G401 (cell line): ENCODE measurements at regions not wholly inside any gene's neighbourhood (a gene's known extent, or its start where the extent isn't known, plus 50 kb on each side); places are given as distances from the start of the nearest gene placed in this dataset.
"Not testable (repeated sequence)": the region's sequence is repeated elsewhere in the genome, so short reads cannot be mapped to it uniquely, and the experiment has no call there.

Experiments
- DNase-seq: peaks from one replicate; pipeline ENCODE4 v3.0.0-alpha.2; 2015; ENCODE audit warnings: low spot score
- in situ Hi-C: cut with HindIII; loops from 2 replicates; pipeline ENCODE4 v1.10.0; 2016; ENCODE audit warnings: low sequenced_read_pairs, mixed read lengths

DNA sequence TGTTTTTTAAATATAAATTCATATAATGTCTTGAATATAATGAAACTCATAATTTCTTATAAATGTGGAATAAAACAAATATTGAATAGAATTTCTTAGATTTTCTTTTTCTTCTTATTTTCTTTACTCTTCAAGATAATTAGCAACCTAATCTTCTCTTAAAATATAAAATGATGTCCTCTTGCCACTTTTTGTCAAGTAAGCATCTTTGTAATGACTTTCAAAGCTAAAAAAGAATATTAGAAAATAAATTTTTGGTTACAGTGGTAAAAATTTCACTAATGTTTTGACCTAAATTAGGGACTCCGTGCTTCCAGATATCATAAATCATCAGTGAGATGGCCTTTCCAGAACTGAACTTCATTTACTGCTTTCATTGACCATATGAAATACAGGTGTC, 846.4 kb downstream of the FRK start:
- in situ Hi-C loops = no loop called here
- DNase-seq = no peak

DNA sequence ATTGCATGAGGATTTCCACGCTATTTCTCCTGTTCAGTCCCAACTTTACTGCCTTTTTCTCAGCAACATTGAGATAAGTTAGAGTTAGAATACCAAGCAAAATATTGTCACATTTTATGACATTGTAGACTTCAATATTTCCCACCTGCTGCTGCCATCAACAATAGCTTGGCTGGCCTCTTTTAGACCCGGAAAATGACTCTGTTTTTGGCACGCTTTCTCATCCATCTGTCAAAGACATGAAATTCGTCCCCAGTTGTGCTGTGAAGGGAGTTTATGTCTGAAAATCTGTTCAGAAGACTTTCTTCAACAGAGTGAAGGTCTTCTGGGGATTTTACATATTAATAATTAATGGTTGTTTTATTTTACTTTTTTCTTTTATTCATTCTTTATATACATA, 857.3 kb downstream of the FRK start:
- no peak for DNase-seq
- in situ Hi-C loops = no loop called here

DNA sequence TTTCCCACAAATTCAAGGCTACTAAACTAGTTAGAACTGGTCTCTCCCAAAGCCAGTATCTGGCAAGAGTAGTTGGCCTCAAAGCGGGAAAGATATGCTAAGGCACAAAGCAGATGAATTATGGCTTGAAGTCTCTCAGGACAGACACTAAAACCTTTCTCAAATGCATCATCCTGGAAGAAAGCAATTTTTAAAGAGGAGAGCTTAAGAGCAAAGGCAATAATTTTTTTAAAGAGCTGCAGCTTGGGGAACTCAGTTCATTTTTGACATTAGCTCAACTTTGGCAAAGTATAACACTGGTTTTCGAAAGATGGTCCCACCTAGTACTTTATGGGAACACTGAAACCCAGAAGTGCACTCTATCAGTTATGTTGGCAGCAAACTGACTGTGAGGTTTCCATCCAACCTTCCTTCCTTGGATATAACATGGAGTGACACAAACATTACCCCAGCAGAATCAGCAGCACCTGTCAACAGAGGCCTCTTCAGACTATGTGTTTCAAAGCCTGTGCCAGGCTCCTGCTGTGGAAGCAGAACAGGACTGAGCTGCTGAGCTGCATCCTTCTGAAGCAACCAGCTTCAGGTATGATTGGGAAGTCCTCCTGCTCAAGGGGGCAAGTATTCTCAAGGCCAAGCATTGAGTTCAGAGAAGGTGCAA, 852.3 kb upstream of the HS3ST5 start:
- in situ Hi-C loops = no loop called here
- DNase-seq = no peak

DNA sequence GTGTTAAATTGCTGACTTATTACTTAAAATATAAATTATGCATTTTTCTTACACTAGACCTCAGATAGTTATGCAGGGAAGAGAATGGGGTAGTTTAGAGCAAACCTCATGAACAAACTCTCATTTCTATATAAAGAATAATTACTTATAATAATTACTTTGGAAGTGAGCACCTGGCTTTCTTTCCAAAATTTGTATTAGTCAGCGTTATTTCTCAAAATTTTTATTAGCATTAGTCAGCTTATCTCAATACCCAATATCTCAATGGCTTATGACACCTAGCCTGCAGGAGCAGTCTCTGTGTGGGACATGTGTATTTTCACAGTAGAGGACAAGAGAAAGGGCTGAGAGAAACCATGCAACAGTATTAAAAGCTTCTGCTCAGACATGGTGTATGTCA, 849.2 kb upstream of the HS3ST5 start:
- DNase-seq = no peak
- in situ Hi-C loops = no loop called here

DNA sequence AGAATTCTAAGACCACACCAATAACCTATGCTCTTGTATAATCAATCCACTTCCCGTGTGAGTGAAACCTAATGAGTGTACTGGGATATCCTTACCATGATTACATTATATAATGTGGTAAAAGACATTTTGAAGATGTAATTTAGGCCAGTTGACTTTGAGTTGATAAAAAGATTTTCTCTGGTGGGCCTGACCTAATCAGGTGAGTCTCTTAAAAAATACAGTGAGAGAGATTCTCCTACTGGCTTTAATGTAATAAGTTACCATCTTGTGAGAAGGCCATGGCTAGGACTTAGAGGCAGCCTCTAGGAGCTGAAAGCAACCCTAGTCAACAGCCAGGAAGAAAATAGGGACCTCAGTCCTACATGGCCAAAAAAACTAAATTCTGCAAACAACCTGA, 847.7 kb upstream of the HS3ST5 start:
- DNase-seq = no peak
- in situ Hi-C loops = no loop called here

DNA sequence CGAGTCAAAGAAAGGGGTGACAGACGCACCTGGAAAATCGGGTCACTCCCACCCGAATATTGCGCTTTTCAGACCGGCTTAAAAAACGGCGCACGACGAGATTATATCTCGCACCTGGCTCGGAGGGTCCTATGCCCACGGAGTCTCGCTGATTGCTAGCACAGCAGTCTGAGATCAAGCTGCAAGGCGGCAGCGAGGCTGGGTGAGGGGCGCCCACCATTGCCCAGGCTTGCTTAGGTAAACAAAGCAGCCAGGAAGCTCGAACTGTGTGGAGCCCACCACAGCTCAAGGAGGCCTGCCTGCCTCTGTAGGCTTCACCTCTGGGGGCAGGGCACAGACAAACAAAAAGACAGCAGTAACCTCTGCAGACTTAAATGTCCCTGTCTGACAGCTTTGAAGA, 832.6 kb upstream of the HS3ST5 start:
- DNase-seq, in situ Hi-C loops: not testable (repeated sequence)

DNA sequence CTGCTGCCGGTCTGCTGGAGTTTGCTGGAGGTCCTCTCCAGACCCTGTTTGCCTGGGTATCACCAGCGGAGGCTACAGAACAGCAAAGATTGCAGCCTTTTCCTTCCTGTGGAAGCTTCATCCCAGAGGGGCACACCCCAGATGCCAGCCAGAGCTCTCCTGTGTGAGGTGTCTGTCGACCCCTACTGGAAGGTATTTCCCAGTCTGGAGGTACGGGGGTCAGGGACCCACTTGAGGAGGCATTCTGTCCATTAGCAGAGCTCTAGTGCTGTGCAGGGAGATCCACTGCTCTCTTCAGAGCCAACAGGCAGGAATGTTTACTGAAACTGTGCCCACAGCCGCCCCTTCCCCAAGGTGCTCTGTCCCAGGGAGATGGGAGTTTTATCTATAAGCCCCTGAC, 823.1 kb upstream of the HS3ST5 start:
- DNase-seq, in situ Hi-C loops: not testable (repeated sequence)

DNA sequence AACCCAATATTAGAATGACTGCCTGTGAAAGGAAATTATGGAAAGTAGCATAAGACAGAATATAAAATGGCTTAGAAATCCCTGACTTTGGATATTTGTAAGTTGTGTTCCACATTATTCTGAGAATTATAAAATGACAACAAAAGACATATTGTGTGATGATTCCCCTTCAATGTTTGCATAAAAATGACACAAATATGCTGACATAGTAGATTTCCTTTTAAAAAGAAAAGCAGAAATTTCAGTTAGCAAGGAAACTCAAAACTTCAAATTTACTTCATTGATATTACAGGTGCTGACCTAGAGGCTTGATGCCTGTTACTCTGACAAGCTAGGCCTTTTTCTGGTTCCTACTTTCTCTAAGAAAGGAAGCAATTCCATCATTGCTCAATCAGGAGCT, 816.9 kb upstream of the HS3ST5 start:
- in situ Hi-C loops = no loop called here
- DNase-seq = no peak

DNA sequence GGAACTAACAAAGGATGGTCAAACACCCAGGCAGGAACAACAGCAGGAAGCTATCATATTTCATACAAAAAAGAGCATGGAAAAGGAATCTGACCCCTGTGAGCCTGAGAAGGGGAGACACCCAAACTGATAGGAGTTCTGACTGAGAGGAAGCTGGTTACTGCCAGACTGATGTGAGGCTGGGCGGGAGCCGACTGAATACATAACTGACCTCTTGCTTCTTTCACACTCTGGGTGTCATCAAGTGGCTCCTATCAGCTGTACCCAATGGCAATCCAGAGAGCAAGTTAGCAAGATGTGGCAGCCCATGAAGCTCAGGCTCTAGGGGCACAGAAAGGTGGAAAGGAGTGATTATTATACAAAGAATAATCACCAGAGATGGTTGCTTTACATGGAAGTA, 795.1 kb upstream of the HS3ST5 start:
- in situ Hi-C loops = no loop called here
- no peak for DNase-seq

DNA sequence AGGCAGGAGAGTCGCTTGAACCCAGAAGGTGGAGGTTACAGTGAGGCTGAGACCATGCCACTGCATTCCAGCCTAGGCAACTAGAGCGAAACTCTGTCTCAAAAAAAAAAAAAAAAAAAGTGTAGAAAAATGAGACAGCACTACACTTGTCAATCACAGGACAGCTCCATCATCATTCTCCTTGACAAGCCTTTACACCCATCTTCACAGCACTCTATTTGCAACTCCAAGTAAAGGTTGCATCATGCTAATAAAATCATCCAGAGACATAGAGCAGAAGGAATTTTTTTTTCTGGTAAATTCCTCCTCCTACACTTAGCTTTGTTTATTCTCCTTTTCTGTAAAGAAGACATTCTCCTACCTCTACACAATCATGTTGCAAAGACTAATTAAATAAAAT, 791.0 kb upstream of the HS3ST5 start:
- no peak for DNase-seq
- in situ Hi-C loops = no loop called here

DNA sequence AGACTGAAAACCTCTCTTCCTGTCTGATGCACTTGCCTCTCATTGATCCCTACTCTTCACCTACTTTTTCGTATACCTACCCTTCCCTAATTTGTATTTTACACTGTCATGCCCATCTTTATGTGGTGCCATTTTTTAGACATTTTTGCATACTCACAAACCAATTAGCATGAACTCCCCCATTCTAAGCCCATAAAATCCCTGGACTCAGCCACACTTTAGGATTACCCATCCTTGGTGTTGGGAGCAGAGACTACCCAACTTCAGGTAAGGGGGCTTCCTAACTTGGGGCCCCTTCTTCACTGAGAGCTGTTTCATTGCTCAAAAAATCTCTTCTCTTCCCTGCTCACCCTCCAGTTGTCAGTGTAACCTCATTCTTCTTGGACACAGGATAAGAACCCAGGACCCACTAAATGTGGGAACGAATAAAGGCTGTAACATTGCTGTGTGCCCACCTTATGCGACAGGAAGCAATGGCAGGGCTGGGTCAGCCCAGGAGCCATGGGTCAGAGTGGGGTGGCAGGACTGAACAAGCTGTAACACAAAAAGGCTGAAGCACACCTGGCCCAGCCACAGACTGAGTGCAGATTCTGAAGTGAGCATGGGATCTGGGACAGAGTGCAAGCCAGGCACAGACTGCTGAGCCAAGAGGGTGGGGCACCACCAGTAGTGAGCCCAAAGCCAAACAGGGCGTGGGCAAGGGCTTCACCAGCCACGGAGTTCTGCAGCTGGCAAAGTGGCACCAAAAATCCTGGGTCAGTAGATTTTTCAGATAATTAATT, 789.1 kb upstream of the HS3ST5 start:
- no peak for DNase-seq
- in situ Hi-C loops = no loop called here

DNA sequence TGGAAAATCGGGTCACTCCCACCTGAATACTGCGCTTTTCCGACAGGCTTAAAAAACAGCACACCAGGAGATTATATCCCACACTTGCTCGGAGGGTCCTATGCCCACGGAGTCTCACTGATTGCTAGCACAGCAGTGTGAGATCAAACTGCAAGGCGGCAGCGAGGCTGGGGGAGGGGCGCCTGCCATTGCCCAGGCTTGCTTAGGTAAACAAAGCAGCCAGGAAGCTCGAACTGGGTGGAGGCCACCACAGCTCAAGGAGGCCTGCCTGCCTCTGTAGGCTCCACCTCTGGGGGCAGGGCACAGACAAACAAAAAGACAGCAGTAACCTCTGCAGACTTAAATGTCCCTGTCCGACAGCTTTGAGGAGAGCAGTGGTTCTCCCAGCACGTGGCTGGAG, 778.7 kb upstream of the HS3ST5 start:
- DNase-seq, in situ Hi-C loops: not testable (repeated sequence)

DNA sequence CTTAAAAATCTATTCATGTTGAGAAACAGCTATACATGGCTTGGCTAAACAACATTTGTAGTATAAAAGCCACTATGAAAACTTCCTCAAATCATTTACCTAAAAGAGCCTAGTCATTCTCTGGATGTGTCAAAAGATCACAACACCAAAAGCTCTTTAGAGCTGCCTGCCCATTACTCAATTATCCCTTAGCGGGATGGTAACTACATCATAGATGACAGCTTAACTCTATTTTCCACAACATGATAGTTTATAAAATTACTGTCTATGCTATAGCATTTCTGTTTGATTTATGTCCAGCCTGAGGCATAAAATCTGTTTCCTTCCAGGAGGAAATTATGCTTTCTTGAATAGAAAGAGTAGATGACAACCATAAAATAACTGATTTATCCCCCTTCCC, 777.6 kb upstream of the HS3ST5 start:
- in situ Hi-C loops = no loop called here
- DNase-seq = no peak

DNA sequence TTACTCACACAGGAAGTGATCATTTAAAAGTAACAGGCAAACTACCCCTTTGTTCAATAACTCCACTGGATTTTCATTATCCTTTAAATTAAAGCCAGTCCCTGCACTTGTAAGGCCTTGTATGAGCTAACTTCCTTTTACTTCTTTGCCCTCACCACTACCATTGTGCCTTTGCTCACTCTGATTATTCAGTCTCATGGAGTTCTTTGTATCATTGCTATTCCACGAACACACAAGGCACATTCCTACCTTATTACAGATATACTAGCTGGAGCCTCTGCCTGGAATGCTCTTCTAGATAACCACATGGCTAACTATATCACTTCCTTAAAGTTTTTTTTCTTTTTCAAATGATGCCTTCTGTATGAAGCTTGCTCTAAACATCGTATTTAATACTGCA, 748.6 kb upstream of the HS3ST5 start:
- in situ Hi-C loops = no loop called here
- no peak for DNase-seq

DNA sequence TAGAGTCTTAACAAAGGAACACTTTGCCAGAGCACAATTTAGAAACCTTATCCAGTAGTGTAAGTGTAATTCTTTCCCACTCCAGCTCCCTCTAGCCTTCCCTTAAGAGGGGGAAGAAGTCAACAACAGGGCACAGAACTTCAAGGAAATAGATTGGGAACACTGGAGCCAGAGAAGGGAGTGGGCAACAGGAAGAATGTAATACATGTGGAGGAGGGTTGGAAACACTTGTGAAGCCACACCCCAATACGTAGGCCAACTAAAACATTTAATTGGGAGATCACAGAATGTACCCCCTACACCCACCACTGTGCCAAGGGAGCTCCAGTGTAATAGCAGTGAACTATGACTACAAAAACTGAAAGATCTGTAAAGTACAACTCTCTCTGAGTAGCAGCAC, 735.7 kb upstream of the HS3ST5 start:
- in situ Hi-C loops = no loop called here

DNA sequence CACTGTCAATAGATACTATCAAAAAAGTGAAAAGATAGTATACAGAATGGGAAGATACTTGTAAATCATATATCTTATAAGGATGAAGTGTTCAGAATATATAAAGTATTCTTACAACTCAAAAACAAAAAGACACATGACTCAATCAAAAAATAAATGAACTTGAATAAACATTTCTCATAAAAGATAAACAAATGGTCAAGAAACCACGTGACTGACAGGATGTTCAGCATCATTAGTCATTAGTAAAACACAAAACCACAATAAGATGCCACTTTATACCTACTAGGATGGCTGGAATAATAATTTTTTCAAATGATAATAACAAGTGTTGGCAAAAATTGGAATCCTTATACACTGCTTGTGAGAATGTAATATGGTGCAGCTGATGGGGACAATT, 729.1 kb upstream of the HS3ST5 start:
- no peak for DNase-seq
- in situ Hi-C loops = no loop called here

More for the DNA sequence above, 735.7 kb upstream of the HS3ST5 start:
- no peak for DNase-seq

DNA sequence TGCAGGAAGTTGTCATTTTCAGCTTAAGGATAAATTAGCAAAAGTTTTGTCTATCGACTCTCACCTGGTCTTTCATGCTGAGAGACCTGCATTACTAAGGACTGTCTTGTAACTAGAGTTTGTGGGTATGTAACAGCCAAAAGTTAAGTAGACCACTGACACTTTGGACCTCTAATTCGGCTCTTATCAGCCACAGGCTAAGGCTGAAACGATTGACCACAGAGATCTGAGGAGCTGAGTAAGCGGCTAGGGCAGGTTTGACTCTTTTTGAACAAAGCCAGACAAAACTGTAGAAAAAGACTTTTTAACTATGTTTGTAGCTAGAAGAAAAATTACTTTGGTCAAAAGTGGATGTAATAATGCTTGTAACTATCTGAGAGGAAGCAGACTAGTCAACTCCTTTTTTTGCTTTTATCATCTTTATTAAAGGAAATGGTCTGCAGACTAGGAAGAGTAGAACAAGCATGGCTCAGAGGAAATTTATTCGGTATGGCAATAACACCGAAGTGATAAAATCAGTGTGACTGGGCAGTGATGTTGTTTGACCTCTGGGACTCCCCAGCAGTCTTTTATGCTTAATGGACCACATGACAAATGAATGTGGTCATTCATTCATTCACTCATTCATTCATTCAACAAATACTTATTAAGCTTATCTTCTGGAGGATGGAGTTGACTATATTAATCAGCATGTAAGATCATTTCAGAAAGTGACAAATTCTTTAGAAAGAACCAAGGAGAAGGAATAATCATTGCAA, 725.0 kb upstream of the HS3ST5 start:
- no peak for DNase-seq
- in situ Hi-C loops = no loop called here

DNA sequence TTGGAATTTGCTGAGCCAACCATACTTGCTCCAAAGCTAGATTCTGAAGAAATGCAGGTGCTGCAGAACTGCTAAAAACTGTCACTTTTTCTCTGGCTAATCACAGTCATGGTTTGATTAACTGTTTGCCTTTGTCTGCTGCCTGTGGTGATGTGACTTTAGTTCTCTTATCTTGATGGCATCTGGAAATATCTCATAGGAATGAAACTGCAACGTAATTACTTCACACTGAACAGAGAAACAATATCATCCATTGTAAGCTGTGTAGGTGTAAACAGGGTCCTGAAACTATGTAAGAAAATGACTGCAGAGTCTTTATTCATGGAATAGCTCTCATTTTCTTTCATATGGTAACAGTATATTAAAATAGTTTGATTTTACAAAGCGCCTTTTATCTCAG, 721.9 kb upstream of the HS3ST5 start:
- no peak for DNase-seq
- in situ Hi-C loops = no loop called here

DNA sequence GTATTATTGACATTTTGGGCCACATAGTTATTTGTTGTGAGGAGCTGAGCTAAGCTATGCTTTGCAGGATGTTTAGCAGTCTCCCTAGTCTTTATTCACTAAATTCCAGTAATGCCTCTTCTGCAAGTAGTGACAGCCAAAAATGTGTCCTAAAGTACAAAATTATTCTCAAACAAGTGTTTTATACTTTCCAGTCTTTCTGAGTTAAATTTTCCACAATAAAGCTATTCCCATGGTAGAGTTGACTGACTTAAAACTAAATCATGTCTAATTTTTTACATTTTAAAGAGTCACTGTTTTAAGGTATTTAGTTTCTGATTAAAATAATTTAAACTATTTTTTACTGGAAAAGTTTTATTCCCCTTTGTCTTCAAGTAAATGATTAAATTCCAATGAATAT, 717.8 kb upstream of the HS3ST5 start:
- in situ Hi-C loops = no loop called here
- DNase-seq = no peak

DNA sequence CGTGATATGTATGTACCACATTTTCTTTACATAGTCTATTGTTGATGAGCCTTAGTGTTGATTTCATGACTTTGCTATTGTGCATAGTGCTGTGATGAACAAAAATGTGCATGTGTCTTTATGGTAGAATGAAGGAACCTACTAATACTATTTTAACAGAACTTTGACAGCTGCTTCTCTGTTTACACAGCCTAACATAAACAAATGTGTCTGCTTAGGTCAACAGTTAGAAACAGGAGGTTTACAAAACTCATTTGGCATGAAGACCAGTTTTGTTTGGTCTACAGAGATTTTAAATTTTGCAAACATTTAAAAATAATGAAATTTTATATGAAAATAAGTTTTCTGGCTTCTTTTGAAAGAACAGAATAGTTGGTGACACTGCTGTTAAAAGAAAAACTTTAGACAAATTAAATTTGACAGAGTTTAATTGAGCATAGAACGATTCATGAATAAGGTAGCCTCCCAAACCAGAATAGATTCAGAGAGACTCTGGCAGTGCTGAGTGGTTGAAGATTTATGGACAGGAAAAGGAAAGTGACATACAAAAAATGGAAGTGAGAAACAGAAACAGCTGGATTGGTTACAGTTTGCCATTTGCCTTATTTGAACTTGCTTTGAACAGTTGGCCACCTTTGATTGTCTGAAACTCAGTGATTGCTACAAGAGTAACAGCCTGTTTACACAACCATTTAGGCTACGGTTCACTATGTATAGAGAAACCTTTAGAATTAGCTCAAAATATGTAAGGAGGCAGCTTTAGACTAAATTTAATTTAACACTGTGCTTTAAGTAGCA, 715.8 kb upstream of the HS3ST5 start:
- DNase-seq = no peak
- in situ Hi-C loops = no loop called here
